ENCODE measurements at regions not wholly inside any gene's neighbourhood (a gene's known extent, or its start where the extent isn't known, plus 50 kb on each side); places are given as distances from the start of the nearest gene placed in this dataset.

- no peak for DNase-seq
These were observed 104.6 kb upstream of the BOD1 start for GRCh38 chr5:173720953-173721600.

- no peak for DNase-seq
These were observed 105.3 kb upstream of the BOD1 start for GRCh38 chr5:173721601-173722232.

- DNase-seq: no peak
These were observed 110.6 kb upstream of the BOD1 start for GRCh38 chr5:173726846-173727557.

- no peak for DNase-seq
These were observed 111.7 kb upstream of the BOD1 start for GRCh38 chr5:173727839-173728778.

- no peak for DNase-seq
These were observed 112.8 kb upstream of the BOD1 start for GRCh38 chr5:173729079-173729765.

- no peak for DNase-seq
These were observed 114.3 kb upstream of the BOD1 start for GRCh38 chr5:173730632-173731298.

- no peak for DNase-seq
These were observed 116.6 kb upstream of the BOD1 start for GRCh38 chr5:173733021-173733420.

GRCh38 chr5:173733425-173733824 lies 117.0 kb upstream of the BOD1 start:
- no peak for DNase-seq

- DNase-seq: no peak
These were observed 117.5 kb upstream of the BOD1 start for GRCh38 chr5:173733831-173734501.

- DNase-seq: no peak
These were observed 118.3 kb upstream of the BOD1 start for GRCh38 chr5:173734716-173735115.

GRCh38 chr5:173735184-173735583 lies 118.7 kb upstream of the BOD1 start:
- DNase-seq: no peak

GRCh38 chr5:173735691-173736090 lies 119.2 kb upstream of the BOD1 start:
- no peak for DNase-seq

- no peak for DNase-seq
These were observed 119.9 kb upstream of the BOD1 start for GRCh38 chr5:173736374-173736773.

- no peak for DNase-seq
These were observed 120.5 kb upstream of the BOD1 start for GRCh38 chr5:173736923-173737412.

GRCh38 chr5:173739741-173740140 lies 123.3 kb upstream of the BOD1 start:
- no peak for DNase-seq

GRCh38 chr5:173740400-173740799 lies 124.0 kb upstream of the BOD1 start:
- no peak for DNase-seq

GRCh38 chr5:173741087-173741486 lies 124.6 kb upstream of the BOD1 start:
- DNase-seq: no peak

- DNase-seq: peak; percentile 8
These were observed 125.4 kb upstream of the BOD1 start for GRCh38 chr5:173741729-173742431.

- no peak for DNase-seq
These were observed 126.0 kb upstream of the BOD1 start for GRCh38 chr5:173742432-173742816.

GRCh38 chr5:173743641-173744343 lies 127.3 kb upstream of the BOD1 start:
- no peak for DNase-seq
